H9 (cell line): ENCODE measurements at regions not wholly inside any gene's neighbourhood (a gene's known extent, or its start where the extent isn't known, plus 50 kb on each side); places are given as distances from the start of the nearest gene placed in this dataset.

ENCODE experiments used
- DNase-seq: peaks from one replicate; pipeline ENCODE4 v3.0.0-alpha.2; 2017
- H2AFZ ChIP-seq: one replicate; pipeline ENCODE4 v1.6.1; 2013; ENCODE audit warnings: mild to moderate bottlenecking, low read length, control low read depth, moderate library complexity
- H2AK5ac ChIP-seq: 2 replicates; pipeline ENCODE4 v1.6.1; 2013; ENCODE audit warnings: low read length, control low read depth, mixed read lengths; ENCODE audit not compliant: insufficient read length
- H2BK120ac ChIP-seq: one replicate; pipeline ENCODE4 v1.6.1; 2013; ENCODE audit warnings: low read depth, mild to moderate bottlenecking, low read length, control low read depth, inconsistent platforms; ENCODE audit not compliant: poor library complexity, severe bottlenecking
- H2BK12ac ChIP-seq: 2 replicates; pipeline ENCODE4 v1.6.1; 2013; ENCODE audit warnings: low read length, control low read depth, mixed read lengths, low read depth; ENCODE audit not compliant: insufficient read length
- H2BK15ac ChIP-seq: 2 replicates; pipeline ENCODE4 v1.6.1; 2013; ENCODE audit warnings: low read depth, low read length, control low read depth
- H2BK20ac ChIP-seq: one replicate; pipeline ENCODE4 v1.6.1; 2013; ENCODE audit warnings: low read depth, mild to moderate bottlenecking, low read length, control low read depth, inconsistent platforms; ENCODE audit not compliant: poor library complexity, severe bottlenecking
- H2BK5ac ChIP-seq: 2 replicates; pipeline ENCODE4 v1.6.1; 2013; ENCODE audit warnings: low read length, control low read depth, mixed read lengths; ENCODE audit not compliant: insufficient read length
- H3K14ac ChIP-seq: 2 replicates; pipeline ENCODE4 v1.6.1; 2013; ENCODE audit warnings: low read length, control low read depth; ENCODE audit not compliant: insufficient read depth
- H3K18ac ChIP-seq: 2 replicates; pipeline ENCODE4 v1.6.1; 2013; ENCODE audit warnings: low read depth, mild to moderate bottlenecking, mixed read lengths, low read length, control low read depth; ENCODE audit not compliant: insufficient read length
- H3K23ac ChIP-seq: 2 replicates; pipeline ENCODE4 v1.6.1; 2013; ENCODE audit warnings: low read length, control low read depth, mixed read lengths, low read depth; ENCODE audit not compliant: insufficient read length
- H3K23me2 ChIP-seq: 2 replicates; pipeline ENCODE4 v1.6.1; 2013; ENCODE audit warnings: low read depth, mild to moderate bottlenecking, mixed read lengths, low read length, control low read depth; ENCODE audit not compliant: insufficient read length, poor library complexity, severe bottlenecking
- H3K27ac ChIP-seq: 2 replicates; pipeline ENCODE4 v1.5.1; 2013; ENCODE audit warnings: low read length, control low read depth, mixed read lengths, low read depth; ENCODE audit not compliant: insufficient read length
- H3K27me3 ChIP-seq: 2 replicates; pipeline ENCODE4 v1.6.1; 2013; ENCODE audit warnings: low read length, control low read depth, inconsistent platforms; ENCODE audit not compliant: insufficient read depth
- H3K4ac ChIP-seq: 2 replicates; pipeline ENCODE4 v1.6.1; 2013; ENCODE audit warnings: low read depth, mild to moderate bottlenecking, control low read depth, inconsistent platforms, low read length, moderate library complexity
- H3K4me1 ChIP-seq: 2 replicates; pipeline ENCODE4 v1.6.1; 2013; ENCODE audit warnings: low read length, control low read depth, inconsistent platforms; ENCODE audit not compliant: insufficient read depth
- H3K4me2 ChIP-seq: 2 replicates; pipeline ENCODE4 v1.6.1; 2013; ENCODE audit warnings: low read length, control low read depth, mixed read lengths; ENCODE audit not compliant: insufficient read length, insufficient read depth
- H3K56ac ChIP-seq: 2 replicates; pipeline ENCODE4 v1.6.1; 2013; ENCODE audit warnings: low read depth, mild to moderate bottlenecking, mixed read lengths, low read length, control low read depth; ENCODE audit not compliant: insufficient read length
- H3K79me1 ChIP-seq: 2 replicates; pipeline ENCODE4 v1.6.1; 2013; ENCODE audit warnings: low read depth, mild to moderate bottlenecking, moderate library complexity, low read length, control low read depth, inconsistent platforms; ENCODE audit not compliant: insufficient read depth, poor library complexity, severe bottlenecking
- H3K79me2 ChIP-seq: 2 replicates; pipeline ENCODE4 v1.6.1; 2013; ENCODE audit warnings: low read length, control low read depth, inconsistent platforms; ENCODE audit not compliant: insufficient read depth
- H3K9ac ChIP-seq: 2 replicates; pipeline ENCODE4 v1.6.1; 2013; ENCODE audit warnings: low read length, control low read depth, mixed read lengths; ENCODE audit not compliant: insufficient read length; ENCODE audit errors: extremely low read depth
- H3K9me3 ChIP-seq: one replicate; pipeline ENCODE4 v1.6.1; 2013; ENCODE audit warnings: low read depth, low read length, inconsistent platforms; ENCODE audit not compliant: control insufficient read depth
- H3T11ph ChIP-seq: one replicate; pipeline ENCODE4 v1.6.1; 2013; ENCODE audit warnings: mild to moderate bottlenecking, low read length, control low read depth, inconsistent platforms
- H4K20me1 ChIP-seq: one replicate; pipeline ENCODE4 v1.6.1; 2013; ENCODE audit not compliant: control insufficient read depth, insufficient read length, insufficient read depth
- H4K5ac ChIP-seq: 2 replicates; pipeline ENCODE4 v1.6.1; 2013; ENCODE audit warnings: low read depth, mild to moderate bottlenecking, mixed read lengths, low read length, control low read depth; ENCODE audit not compliant: insufficient read length
- H4K8ac ChIP-seq: replicated peaks from 2 replicates; pipeline ENCODE4 v1.6.1; 2013; ENCODE audit warnings: low read length, control low read depth, mixed read lengths, low read depth; ENCODE audit not compliant: insufficient read length
- H4K91ac ChIP-seq: 2 replicates; pipeline ENCODE4 v1.6.1; 2013; ENCODE audit warnings: low read depth, mild to moderate bottlenecking, moderate library complexity, mixed read lengths, low read length, control low read depth; ENCODE audit not compliant: insufficient read length
- H3K27ac Mint-ChIP-seq, 3 experiments: 2 replicates in 2 of 3; 3 replicates in 1 of 3; pipeline ENCODE4 v1.8.0; 2020 to 2021; ENCODE audit warnings: mixed read lengths in 3 of 3, mild to moderate bottlenecking in 1 of 3, moderate library complexity in 1 of 3
- H3K27me3 Mint-ChIP-seq: 2 replicates; pipeline ENCODE4 v1.8.0; 2021; ENCODE audit warnings: low read depth, mild to moderate bottlenecking, moderate library complexity, mixed read lengths
- H3K36me3 Mint-ChIP-seq, 3 experiments: 2 replicates in 2 of 3; 3 replicates in 1 of 3; pipeline ENCODE4 v1.8.0; 2020 to 2021; ENCODE audit warnings: low read depth in 3 of 3, mixed read lengths in 3 of 3; ENCODE audit not compliant: insufficient read depth in 1 of 3
- H3K4me1 Mint-ChIP-seq, 2 experiments: 2 replicates each; pipeline ENCODE4 v1.8.0; 2020; ENCODE audit warnings: mixed read lengths in 2 of 2
- H3K4me3 Mint-ChIP-seq, 2 experiments: 2 replicates in 1 of 2; 3 replicates in 1 of 2; pipeline ENCODE4 v1.8.0; 2020 to 2021; ENCODE audit warnings: mild to moderate bottlenecking in 2 of 2, mixed read lengths in 2 of 2, moderate library complexity in 1 of 2
- H3K9me3 Mint-ChIP-seq, 2 experiments: 2 replicates in 1 of 2; 3 replicates in 1 of 2; pipeline ENCODE4 v1.8.0; 2020; ENCODE audit warnings: mild to moderate bottlenecking in 2 of 2, mixed read lengths in 2 of 2, moderate library complexity in 1 of 2
- CTCF ChIP-seq: fragments of 200-600 bp; sonication (generic); conservative IDR thresholded peaks from 3 replicates; pipeline ENCODE4 v1.8.0; 2021; ENCODE audit warnings: antibody characterized with exemption, mild to moderate bottlenecking
- WGBS: extraction: QIAGEN DNeasy Blood & Tissue Kit; methylation state at CpG from one replicate; pipeline ENCODE4 v1.1.7; 2013; ENCODE audit warnings: missing lambda C conversion rate, low lambda C conversion rate, mixed read lengths; ENCODE audit not compliant: insufficient read length; ENCODE audit errors: extremely low coverage; 5-methylcytosine and 5-hydroxymethylcytosine counted together

DNA sequence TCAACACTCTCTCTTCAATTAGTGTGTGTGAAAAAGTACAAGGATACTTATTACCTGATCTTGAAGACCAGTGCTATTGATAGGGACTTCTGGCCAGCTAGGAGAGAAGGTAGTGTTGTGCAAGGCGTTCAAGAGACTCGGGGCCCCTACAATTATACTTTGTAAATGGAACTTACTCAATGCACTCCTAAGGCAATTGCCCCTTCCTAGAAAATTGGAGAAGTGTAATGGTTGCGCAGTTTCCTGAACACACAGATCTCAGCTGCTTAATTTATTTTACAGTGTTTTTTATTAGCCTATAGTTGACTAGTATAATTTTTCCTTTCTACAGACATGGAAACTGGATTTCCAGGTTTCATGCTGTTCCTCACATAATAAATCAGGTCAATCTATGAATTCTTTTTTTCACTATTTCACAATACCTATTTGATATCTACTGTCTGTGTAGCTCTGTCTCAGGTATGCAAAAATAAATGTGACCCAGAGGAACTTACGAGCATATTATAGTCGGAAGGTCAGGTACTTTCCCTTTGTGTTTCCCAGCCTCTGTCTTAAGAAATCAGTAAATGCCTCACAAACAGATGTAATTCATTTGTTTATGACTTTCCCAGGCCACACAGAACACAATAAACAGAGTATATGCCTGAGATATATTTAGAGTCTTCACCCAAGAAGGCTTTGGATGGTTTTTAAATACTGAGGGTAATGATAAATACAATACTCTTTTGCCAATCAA, 89.1 kb upstream of the TET2 start:
- no peaks in the 10 kb centered on the region; a peak in 2 of 7 replicates for H3K36me3 Mint-ChIP-seq
- Histone ChIP-seq H4K20me1 (no peaks in the 10 kb centered on the region), H2AK5ac (no peak overlapping the region), H3K4me2 (no peak overlapping the region), H3K18ac (no peak overlapping the region), H3K23me2 (no peaks in the 10 kb centered on the region), H2AFZ (no peak overlapping the region), H3K27ac (no peak overlapping the region), H3K79me2 (no peaks in the 10 kb centered on the region), H3K4ac (no peak overlapping the region), H4K5ac (no peak overlapping the region), H3K9me3 (no peaks in the 10 kb centered on the region), H2BK5ac (no peak overlapping the region), H4K91ac (no peak overlapping the region), H3K14ac (no peak overlapping the region), H3K23ac (no peak overlapping the region), H3K79me1 (no peaks in the 10 kb centered on the region), H2BK120ac (no peak overlapping the region), H3K4me1 (peaks cover 3% of the 10 kb centered on the region; the same call in 1 of the 2 replicates), H3K56ac (no peak overlapping the region), H2BK20ac (no peak overlapping the region), H4K8ac (no peak overlapping the region), H2BK15ac (no peak overlapping the region), H2BK12ac (no peak overlapping the region), H3T11ph (no peak overlapping the region), H3K9ac (no peak overlapping the region), H3K27me3 (no peaks in the 10 kb centered on the region)
- no peak for TF ChIP-seq CTCF
- H3K4me3 Mint-ChIP-seq = no peak overlapping the region
- WGBS = no CpG with 5 or more reads among the region's 5 CpGs
- peaks cover 11 to 12% of the 10 kb centered on the region in 2 experiments for H3K4me1 Mint-ChIP-seq
- H3K9me3 Mint-ChIP-seq = peaks cover 2 to 3% of the 10 kb centered on the region in 2 experiments; a peak in 2 of 5 replicates
- DNase-seq = no peak
- H3K27ac Mint-ChIP-seq = no peak overlapping the region
- peaks cover 2% of the 10 kb centered on the region for H3K27me3 Mint-ChIP-seq
